ENCODE measurements at regions not wholly inside any gene's neighbourhood (a gene's known extent, or its start where the extent isn't known, plus 50 kb on each side); places are given as distances from the start of the nearest gene placed in this dataset.

- no peak for TF ChIP-seq CTCF (IDR thresholded peaks at IDR 0.05; ENCODE audit: control extremely low read depth, extremely low read depth)
- H3K27me3 ChIP-seq (ENCODE audit: control insufficient read depth in 3 of 3, insufficient read depth in 3 of 3, low read length in 2 of 3): no peaks in the 10 kb centered on the region
- ATAC-seq (ENCODE audit: insufficient read depth, low FRiP score): no peak
- DNase-seq: peak in 1 of 3 donors; percentile 1
- WGBS, 2 donors: 40 to 54% methylated on average over 2 of the region's 2 CpGs
- no peak overlapping the region for H3K9ac ChIP-seq (ENCODE audit: insufficient read depth in 1 of 2, low read length in 2 of 2)
- H3K27ac ChIP-seq (ENCODE audit: low read depth in 1 of 2, low read length in 1 of 2): no peak overlapping the region
- H3K36me3 ChIP-seq (ENCODE audit: control insufficient read depth in 4 of 4, insufficient read depth in 4 of 4, low read length in 4 of 4): no peaks in the 10 kb centered on the region
- no peak overlapping the region for H3K4me3 ChIP-seq
- no peaks in the 10 kb centered on the region for H3K4me1 ChIP-seq (ENCODE audit: control insufficient read depth in 5 of 5, insufficient read depth in 5 of 5, low read length in 5 of 5)
- H3K9me3 ChIP-seq (ENCODE audit: control insufficient read depth in 4 of 4, insufficient read depth in 3 of 4, low read length in 3 of 4): no peaks in the 10 kb centered on the region
Measured at GRCh38 chr4:91909963-91910362, 393.8 kb upstream of the GRID2 start.

- no peak overlapping the region for H3K27ac ChIP-seq (ENCODE audit: low read depth in 1 of 2, low read length in 1 of 2)
- H3K9ac ChIP-seq (ENCODE audit: insufficient read depth in 1 of 2, low read length in 2 of 2): no peak overlapping the region
- no peaks in the 10 kb centered on the region for H3K4me1 ChIP-seq (ENCODE audit: control insufficient read depth in 5 of 5, insufficient read depth in 5 of 5, low read length in 5 of 5)
- no peaks in the 10 kb centered on the region for H3K27me3 ChIP-seq (ENCODE audit: control insufficient read depth in 3 of 3, insufficient read depth in 3 of 3, low read length in 2 of 3)
- ATAC-seq (ENCODE audit: insufficient read depth, low FRiP score): no peak
- H3K9me3 ChIP-seq (ENCODE audit: control insufficient read depth in 4 of 4, insufficient read depth in 3 of 4, low read length in 3 of 4): no peaks in the 10 kb centered on the region
- no peaks in the 10 kb centered on the region for H3K36me3 ChIP-seq (ENCODE audit: control insufficient read depth in 4 of 4, insufficient read depth in 4 of 4, low read length in 4 of 4)
- H3K4me3 ChIP-seq: no peak overlapping the region
- 91 to 94% methylated on average over 1 of the region's 1 CpG for WGBS, 2 donors
- no peak for TF ChIP-seq CTCF (IDR thresholded peaks at IDR 0.05; ENCODE audit: control extremely low read depth, extremely low read depth)
- DNase-seq: no peak
Measured at GRCh38 chr4:91914176-91914804, 389.5 kb upstream of the GRID2 start.

GRCh38 chr4:91916219-91916618, 387.5 kb upstream of the GRID2 start:
- DNase-seq (no peak), ATAC-seq (ENCODE audit: insufficient read depth, low FRiP score) (no peak)
- Histone ChIP-seq H3K4me3 (no peak overlapping the region), H3K27me3 (ENCODE audit: control insufficient read depth in 3 of 3, insufficient read depth in 3 of 3, low read length in 2 of 3) (no peaks in the 10 kb centered on the region), H3K27ac (ENCODE audit: low read depth in 1 of 2, low read length in 1 of 2) (no peak overlapping the region), H3K4me1 (ENCODE audit: control insufficient read depth in 5 of 5, insufficient read depth in 5 of 5, low read length in 5 of 5) (no peaks in the 10 kb centered on the region), H3K36me3 (ENCODE audit: control insufficient read depth in 4 of 4, insufficient read depth in 4 of 4, low read length in 4 of 4) (no peaks in the 10 kb centered on the region), H3K9ac (ENCODE audit: insufficient read depth in 1 of 2, low read length in 2 of 2) (no peak overlapping the region), H3K9me3 (ENCODE audit: control insufficient read depth in 4 of 4, insufficient read depth in 3 of 4, low read length in 3 of 4) (no peaks in the 10 kb centered on the region)
- no peak for TF ChIP-seq CTCF (IDR thresholded peaks at IDR 0.05; ENCODE audit: control extremely low read depth, extremely low read depth)

GRCh38 chr4:91924625-91925024, 379.1 kb upstream of the GRID2 start:
- no peaks in the 10 kb centered on the region for H3K36me3 ChIP-seq (ENCODE audit: control insufficient read depth in 4 of 4, insufficient read depth in 4 of 4, low read length in 4 of 4)
- no peaks in the 10 kb centered on the region for H3K27me3 ChIP-seq (ENCODE audit: control insufficient read depth in 3 of 3, insufficient read depth in 3 of 3, low read length in 2 of 3)
- no peak for TF ChIP-seq CTCF (IDR thresholded peaks at IDR 0.05; ENCODE audit: control extremely low read depth, extremely low read depth)
- WGBS, 2 donors: 84 to 87% methylated on average over 5 of the region's 5 CpGs
- H3K27ac ChIP-seq (ENCODE audit: low read depth in 1 of 2, low read length in 1 of 2): no peak overlapping the region
- no peak overlapping the region for H3K4me3 ChIP-seq
- no peak overlapping the region for H3K9ac ChIP-seq (ENCODE audit: insufficient read depth in 1 of 2, low read length in 2 of 2)
- DNase-seq: no peak
- no peaks in the 10 kb centered on the region for H3K4me1 ChIP-seq (ENCODE audit: control insufficient read depth in 5 of 5, insufficient read depth in 5 of 5, low read length in 5 of 5)
- no peak for ATAC-seq (ENCODE audit: insufficient read depth, low FRiP score)
- H3K9me3 ChIP-seq (ENCODE audit: control insufficient read depth in 4 of 4, insufficient read depth in 3 of 4, low read length in 3 of 4): no peaks in the 10 kb centered on the region
